H1 (cell line): ENCODE measurements at regions not wholly inside any gene's neighbourhood (a gene's known extent, or its start where the extent isn't known, plus 50 kb on each side); places are given as distances from the start of the nearest gene placed in this dataset.

Experiments
- CTCF ChIA-PET: fragments of 300-600 bp; sonication (Branson Sonifier 250); formaldehyde crosslinking; loops from one replicate; lab custom pipeline; 2021; ENCODE audit not compliant: partially characterized antibody; lab: Charles Lee
- POLR2A ChIA-PET: fragments of 300-600 bp; sonication (Branson Sonifier 250); formaldehyde crosslinking; loops from one replicate; lab custom pipeline; 2021; ENCODE audit warnings: inconsistent platforms; ENCODE audit not compliant: partially characterized antibody; lab: Charles Lee
- DNase-seq, 2 experiments: peaks; one replicate each; pipeline versions ENCODE4 v3.0.0 to v3.0.0-alpha.2; 2010 to 2022; ENCODE audit warnings: low spot score in 2 of 2, low read depth in 1 of 2, mixed read lengths in 1 of 2
- FAIRE-seq: peaks from 2 replicates; lab custom pipeline; 2011; peaks lifted over from hg19 to GRCh38; lab: Jason Lieb, UNC
- H2AFZ ChIP-seq: 2 replicates; pipeline ENCODE4 v1.8.1; 2012; ENCODE audit warnings: low read length, inconsistent platforms
- H2AK5ac ChIP-seq: 2 replicates; pipeline ENCODE4 v1.6.1; 2013; ENCODE audit warnings: low read depth, low read length
- H2BK120ac ChIP-seq: replicated peaks from 2 replicates; pipeline ENCODE3; 2013; ENCODE audit warnings: low read depth, low read length, inconsistent platforms
- H2BK12ac ChIP-seq: 2 replicates; pipeline ENCODE4 v1.6.1; 2013; ENCODE audit warnings: low read depth, low read length
- H2BK15ac ChIP-seq: 2 replicates; pipeline ENCODE4 v1.6.1; 2013; ENCODE audit warnings: low read length
- H2BK20ac ChIP-seq: 2 replicates; pipeline ENCODE4 v1.6.1; 2013; ENCODE audit warnings: low read length
- H2BK5ac ChIP-seq: 2 replicates; pipeline ENCODE4 v1.6.1; 2013; ENCODE audit warnings: low read depth, low read length
- H3K14ac ChIP-seq: 2 replicates; pipeline ENCODE4 v1.6.1; 2013; ENCODE audit warnings: inconsistent platforms; ENCODE audit not compliant: insufficient read length
- H3K18ac ChIP-seq: 2 replicates; pipeline ENCODE4 v1.6.1; 2013; ENCODE audit warnings: low read length; ENCODE audit errors: extremely low read depth
- H3K23ac ChIP-seq: 2 replicates; pipeline ENCODE4 v1.6.1; 2013; ENCODE audit warnings: inconsistent platforms; ENCODE audit not compliant: insufficient read length
- H3K23me2 ChIP-seq: 2 replicates; pipeline ENCODE4 v1.6.1; 2013; ENCODE audit warnings: low read depth, low read length
- H3K27ac ChIP-seq: 2 replicates; pipeline ENCODE4 v1.6.1; 2011; ENCODE audit warnings: low read depth, low read length, inconsistent platforms
- H3K27me3 ChIP-seq, 4 experiments: replicated peaks in 1 of 4; 1 replicate in 1 of 4; 2 replicates in 3 of 4; pipeline versions ENCODE4 v1.6.1 to v1.8.1; 2011 to 2013; ENCODE audit warnings: low read length in 3 of 4, mild to moderate bottlenecking in 3 of 4, inconsistent platforms in 2 of 4, mixed read lengths in 2 of 4, moderate library complexity in 1 of 4; ENCODE audit not compliant: control insufficient read depth in 3 of 4, insufficient read depth in 3 of 4; ENCODE audit errors: extremely low read depth in 1 of 4
- H3K36me3 ChIP-seq, 4 experiments: 2 replicates each; pipeline versions ENCODE4 v1.6.1 to v1.8.1; 2011 to 2013; ENCODE audit warnings: mild to moderate bottlenecking in 4 of 4, low read length in 3 of 4, moderate library complexity in 2 of 4, control low read depth in 1 of 4, inconsistent platforms in 1 of 4; ENCODE audit not compliant: insufficient read depth in 4 of 4, control insufficient read depth in 2 of 4
- H3K4ac ChIP-seq: replicated peaks from 2 replicates; pipeline ENCODE3; 2013; ENCODE audit warnings: low read length, low read depth, mixed read lengths, inconsistent platforms; ENCODE audit not compliant: insufficient read length
- H3K4me1 ChIP-seq, 4 experiments: replicated peaks in 1 of 4; 1 replicate in 1 of 4; 2 replicates in 3 of 4; pipeline versions ENCODE4 v1.6.1 to v1.8.1; 2011 to 2013; ENCODE audit warnings: low read length in 3 of 4, inconsistent platforms in 2 of 4, mixed read lengths in 1 of 4; ENCODE audit not compliant: insufficient read depth in 4 of 4, control insufficient read depth in 3 of 4
- H3K4me2 ChIP-seq, 2 experiments: 2 replicates each; pipeline versions ENCODE4 v1.6.1 to v1.8.1; 2011 to 2013; ENCODE audit warnings: low read depth in 2 of 2, low read length in 2 of 2, control low read depth in 1 of 2, inconsistent platforms in 1 of 2, mild to moderate bottlenecking in 1 of 2; ENCODE audit not compliant: insufficient read depth in 1 of 2
- H3K4me3 ChIP-seq, 4 experiments: fragments of 200-600, 300-600 bp in 1 of 4; sonication (generic), shearing (Covaris generic), sonication (Bioruptor Twin) in 1 of 4; 2 replicates each; pipeline versions ENCODE4 v1.5.1 to v1.8.1; 2011 to 2016; ENCODE audit warnings: low read length in 4 of 4, low read depth in 3 of 4, control low read depth in 2 of 4, inconsistent platforms in 2 of 4, mild to moderate bottlenecking in 2 of 4, mixed read lengths in 1 of 4, moderate library complexity in 1 of 4; ENCODE audit not compliant: insufficient read depth in 2 of 4; ENCODE audit errors: extremely low read depth in 1 of 4
- H3K56ac ChIP-seq: replicated peaks from 2 replicates; pipeline ENCODE3; 2013; ENCODE audit warnings: low read depth, mild to moderate bottlenecking, mixed read lengths, low read length, inconsistent platforms; ENCODE audit not compliant: insufficient read length
- H3K79me1 ChIP-seq: 2 replicates; pipeline ENCODE4 v1.6.1; 2013; ENCODE audit warnings: low read depth, low read length, control low read depth
- H3K79me2 ChIP-seq, 2 experiments: 2 replicates each; pipeline versions ENCODE4 v1.6.1 to v1.8.1; 2012 to 2013; ENCODE audit warnings: low read length in 2 of 2, mild to moderate bottlenecking in 2 of 2, inconsistent platforms in 1 of 2; ENCODE audit not compliant: insufficient read depth in 2 of 2, control insufficient read depth in 1 of 2
- H3K9ac ChIP-seq, 4 experiments: replicated peaks in 1 of 4; 1 replicate in 1 of 4; 2 replicates in 3 of 4; pipeline versions ENCODE4 v1.6.1 to v1.8.1; 2011 to 2013; ENCODE audit warnings: low read depth in 3 of 4, low read length in 3 of 4, control low read depth in 2 of 4, mild to moderate bottlenecking in 2 of 4, moderate library complexity in 2 of 4, inconsistent platforms in 1 of 4; ENCODE audit errors: extremely low read depth in 1 of 4
- H3K9me3 ChIP-seq, 2 experiments: 2 replicates each; pipeline versions ENCODE4 v1.6.1 to v1.8.1; 2012 to 2013; ENCODE audit warnings: mild to moderate bottlenecking in 2 of 2, moderate library complexity in 2 of 2, control low read depth in 1 of 2, inconsistent platforms in 1 of 2, low read depth in 1 of 2, low read length in 1 of 2, mixed read lengths in 1 of 2; ENCODE audit not compliant: insufficient read depth in 2 of 2
- H4K20me1 ChIP-seq, 2 experiments: replicated peaks in 1 of 2; 2 replicates each; pipeline versions ENCODE3 to v1.8.1; 2011 to 2013; ENCODE audit warnings: inconsistent platforms in 2 of 2, low read length in 2 of 2, mild to moderate bottlenecking in 1 of 2; ENCODE audit not compliant: insufficient read depth in 2 of 2, control insufficient read depth in 1 of 2
- H4K5ac ChIP-seq: 2 replicates; pipeline ENCODE4 v1.6.1; 2013; ENCODE audit warnings: low read length, low read depth, mixed read lengths, inconsistent platforms; ENCODE audit not compliant: insufficient read length
- H4K8ac ChIP-seq: 2 replicates; pipeline ENCODE4 v1.8.0; 2013; ENCODE audit warnings: mild to moderate bottlenecking, moderate library complexity, low read length, inconsistent platforms; ENCODE audit not compliant: insufficient read depth; ENCODE audit errors: extremely low read depth
- H4K91ac ChIP-seq: replicated peaks from 2 replicates; pipeline ENCODE3; 2013; ENCODE audit warnings: low read length, mixed read lengths, inconsistent platforms; ENCODE audit not compliant: insufficient read length
- CBX8 ChIP-seq: fragments of 300-800, 300-1000 bp; sonication (generic); IDR thresholded peaks from 2 replicates; pipeline ENCODE4 v1.7.1; 2016; ENCODE audit warnings: low read depth, low read length, borderline replicate concordance
- CHD2 ChIP-seq: IDR thresholded peaks from 2 replicates; pipeline ENCODE4 v1.6.1; 2012; ENCODE audit warnings: low read length, improper control_type of control experiment
- EP300 ChIP-seq, 2 experiments: IDR thresholded peaks; 1 replicate in 1 of 2; 2 replicates in 1 of 2; pipeline ENCODE4 v1.6.1; 2011 to 2012; ENCODE audit warnings: low read depth in 2 of 2, low read length in 2 of 2, mild to moderate bottlenecking in 2 of 2, borderline replicate concordance in 1 of 2, inconsistent platforms in 1 of 2, moderate library complexity in 1 of 2
- GABPA ChIP-seq: IDR thresholded peaks from 2 replicates; pipeline ENCODE4 v1.6.1; 2011; ENCODE audit warnings: mild to moderate bottlenecking, low read length, moderate library complexity, borderline replicate concordance; ENCODE audit not compliant: insufficient read depth
- GTF2F1 ChIP-seq: IDR thresholded peaks from 2 replicates; pipeline ENCODE4 v1.6.1; 2012; ENCODE audit warnings: low read depth, low read length, improper control_type of control experiment, borderline replicate concordance
- KDM4A ChIP-seq: IDR thresholded peaks from one replicate; pipeline ENCODE4 v1.7.1; 2012; ENCODE audit warnings: low read depth, mild to moderate bottlenecking, moderate library complexity, low read length, inconsistent platforms; ENCODE audit not compliant: severe bottlenecking
- KDM5A ChIP-seq: fragments of 200-600 bp; IDR thresholded peaks from 2 replicates; pipeline ENCODE4 v1.7.1; 2012; ENCODE audit warnings: mild to moderate bottlenecking, low read length, inconsistent platforms, mixed read lengths
- RNF2 ChIP-seq: fragments of 200-900, 300-1000 bp; sonication (generic); IDR thresholded peaks from 2 replicates; pipeline ENCODE4 v1.7.1; 2016; ENCODE audit warnings: borderline replicate concordance, low read depth, mild to moderate bottlenecking, antibody characterized with exemption, low read length; ENCODE audit not compliant: poor library complexity, severe bottlenecking; ENCODE audit errors: missing control alignments
- SAP30 ChIP-seq: fragments of 300-600 bp; sonication (generic); IDR thresholded peaks from 2 replicates; pipeline ENCODE4 v1.7.1; 2012; ENCODE audit warnings: low read length, moderate library complexity, mild to moderate bottlenecking, inconsistent platforms; ENCODE audit not compliant: insufficient read depth, insufficient replicate concordance
- SP2 ChIP-seq: IDR thresholded peaks from 2 replicates; pipeline ENCODE4 v1.6.1; 2012; ENCODE audit warnings: mild to moderate bottlenecking, low read length, inconsistent platforms
- TCF12 ChIP-seq: IDR thresholded peaks from 2 replicates; pipeline ENCODE4 v1.6.1; 2011; ENCODE audit warnings: low read depth, mild to moderate bottlenecking, low read length
- WGBS, 2 experiments: shearing (Covaris generic) in 1 of 2; methylation state at CpG; one replicate each; pipeline versions ENCODE4 v1.1.6 to v1.1.7; 2013 to 2015; ENCODE audit warnings: low lambda C conversion rate in 2 of 2, mixed read lengths in 2 of 2, inconsistent platforms in 1 of 2, low coverage in 1 of 2, missing lambda C conversion rate in 1 of 2; ENCODE audit not compliant: insufficient replicate concordance in 2 of 2, insufficient coverage in 1 of 2, insufficient read length in 1 of 2; ENCODE audit errors: extremely low coverage in 1 of 2, missing lambda C conversion rate in 1 of 2; 5-methylcytosine and 5-hydroxymethylcytosine counted together
- TF ChIP-seq, protein P1 (sequence below): IDR thresholded peaks from 2 replicates; pipeline ENCODE4 v1.6.1; 2011; ENCODE audit warnings: low read length, improper control_type of control experiment
- TF ChIP-seq, protein P2 (sequence below): IDR thresholded peaks from 2 replicates; pipeline ENCODE4 v1.6.1; 2012; ENCODE audit warnings: inconsistent platforms

DNA sequence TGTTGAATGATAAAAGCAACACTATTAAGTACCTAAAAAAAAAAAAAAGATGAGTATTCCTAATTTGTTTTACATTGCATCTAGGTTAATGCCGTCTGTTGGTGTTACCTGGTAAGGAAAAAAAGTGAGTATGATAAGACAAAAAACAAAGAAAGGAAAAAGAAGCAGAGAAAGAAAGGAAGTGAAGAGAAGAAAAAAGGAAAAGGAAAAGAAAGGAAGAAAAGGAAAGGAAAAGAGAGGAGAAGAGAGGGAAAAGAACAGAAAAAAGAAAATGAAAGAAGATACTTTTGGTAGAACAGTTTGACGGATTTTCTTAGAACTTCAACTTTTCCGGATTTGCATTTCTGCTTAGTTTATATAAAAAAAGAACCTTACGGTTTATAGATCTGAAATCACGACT is 387.9 kb downstream of the METTL4 start:
- Histone ChIP-seq H3K18ac (no peak overlapping the region), H3K56ac (no peak overlapping the region), H3K9me3 (no peaks in the 10 kb centered on the region), H4K8ac (no peak overlapping the region), H2BK12ac (no peak overlapping the region), H3K79me2 (no peaks in the 10 kb centered on the region), H3K36me3 (no peaks in the 10 kb centered on the region; a peak in 2 of 8 replicates), H3K27me3 (no peaks in the 10 kb centered on the region), H3K4me1 (no peaks in the 10 kb centered on the region), H3K79me1 (no peaks in the 10 kb centered on the region), H3K4me2 (no peak overlapping the region), H2BK5ac (no peak overlapping the region), H4K20me1 (no peaks in the 10 kb centered on the region), H3K4me3 (no peak overlapping the region), H4K91ac (no peak overlapping the region), H3K23me2 (no peaks in the 10 kb centered on the region), H2BK120ac (no peak overlapping the region), H3K9ac (no peak overlapping the region), H3K4ac (no peak overlapping the region), H4K5ac (no peak overlapping the region), H3K27ac (no peak overlapping the region), H3K14ac (no peak overlapping the region), H2BK15ac (no peak overlapping the region), H2AFZ (no peak overlapping the region), H2BK20ac (no peak overlapping the region), H2AK5ac (no peak overlapping the region), H3K23ac (no peak overlapping the region)
- POLR2A ChIA-PET, result no interaction called here
- FAIRE-seq (no peak), DNase-seq (no peak)
- WGBS, 2 experiments, result 90% methylated on average over 5 of the region's 5 CpGs; no CpG with 5 or more reads in 1 of the 2 experiments
- CTCF ChIA-PET, result interaction anchor here (1.2 kb wide), 1 partner anchor 79 kb away, joined by 5 read pairs; no protein-coding TSS in a partner anchor
- no peak for TF ChIP-seq GTF2F1
- TF ChIP-seq, protein P1, sequence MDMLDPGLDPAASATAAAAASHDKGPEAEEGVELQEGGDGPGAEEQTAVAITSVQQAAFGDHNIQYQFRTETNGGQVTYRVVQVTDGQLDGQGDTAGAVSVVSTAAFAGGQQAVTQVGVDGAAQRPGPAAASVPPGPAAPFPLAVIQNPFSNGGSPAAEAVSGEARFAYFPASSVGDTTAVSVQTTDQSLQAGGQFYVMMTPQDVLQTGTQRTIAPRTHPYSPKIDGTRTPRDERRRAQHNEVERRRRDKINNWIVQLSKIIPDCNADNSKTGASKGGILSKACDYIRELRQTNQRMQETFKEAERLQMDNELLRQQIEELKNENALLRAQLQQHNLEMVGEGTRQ, result no peak
- TF ChIP-seq CBX8, result no peak
- TF ChIP-seq SP2, result no peak
- TF ChIP-seq RNF2, result no peak
- no peak for TF ChIP-seq EP300 (IDR thresholded peaks at IDR 0.05; ENCODE audit: borderline replicate concordance in 1 of 2, low read depth in 2 of 2, low read length in 2 of 2)
- TF ChIP-seq KDM4A, result no peak
- TF ChIP-seq, protein P2, sequence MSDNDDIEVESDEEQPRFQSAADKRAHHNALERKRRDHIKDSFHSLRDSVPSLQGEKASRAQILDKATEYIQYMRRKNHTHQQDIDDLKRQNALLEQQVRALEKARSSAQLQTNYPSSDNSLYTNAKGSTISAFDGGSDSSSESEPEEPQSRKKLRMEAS, result no peak
- no peak for TF ChIP-seq CHD2
- TF ChIP-seq SAP30, result no peak
- TF ChIP-seq GABPA, result no peak
- no peak for TF ChIP-seq TCF12
- no peak for TF ChIP-seq KDM5A
